ENCODE measurements at regions not wholly inside any gene's neighbourhood (a gene's known extent, or its start where the extent isn't known, plus 50 kb on each side); places are given as distances from the start of the nearest gene placed in this dataset.

DNA sequence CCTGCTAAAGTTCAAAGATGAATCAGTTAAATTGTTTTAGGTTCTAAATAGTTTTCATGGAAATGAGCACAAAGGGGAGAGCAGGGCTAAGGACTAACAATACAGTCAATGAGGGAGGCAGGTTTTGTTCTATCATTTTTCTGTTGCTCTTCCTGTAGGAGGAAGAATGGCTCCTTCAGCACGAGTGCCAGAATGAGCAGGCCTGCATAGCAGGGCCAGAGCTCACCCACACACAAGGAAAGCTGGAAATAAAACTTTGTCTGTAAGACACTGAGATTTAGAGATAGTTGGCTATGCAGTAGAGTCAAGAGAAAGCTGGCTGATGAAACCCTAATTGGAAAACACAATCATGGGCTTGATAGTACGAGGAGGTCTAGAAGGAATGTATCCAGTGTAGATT is 313.3 kb downstream of the MBD2 start:
- no peak for DNase-seq
- Histone ChIP-seq H3K4me3 (no peak overlapping the region), H3K4me1 (no peaks in the 10 kb centered on the region), H3K9me3 (no peaks in the 10 kb centered on the region), H3K36me3 (no peaks in the 10 kb centered on the region), H3K9ac (ENCODE audit: low read depth in 2 of 2, low read length in 2 of 2) (no peak overlapping the region), H3K27me3 (no peaks in the 10 kb centered on the region), H3K27ac (no peak overlapping the region)
- intact Hi-C loops (cut with DNase I): no loop called here
- TF ChIP-seq, protein P1, sequence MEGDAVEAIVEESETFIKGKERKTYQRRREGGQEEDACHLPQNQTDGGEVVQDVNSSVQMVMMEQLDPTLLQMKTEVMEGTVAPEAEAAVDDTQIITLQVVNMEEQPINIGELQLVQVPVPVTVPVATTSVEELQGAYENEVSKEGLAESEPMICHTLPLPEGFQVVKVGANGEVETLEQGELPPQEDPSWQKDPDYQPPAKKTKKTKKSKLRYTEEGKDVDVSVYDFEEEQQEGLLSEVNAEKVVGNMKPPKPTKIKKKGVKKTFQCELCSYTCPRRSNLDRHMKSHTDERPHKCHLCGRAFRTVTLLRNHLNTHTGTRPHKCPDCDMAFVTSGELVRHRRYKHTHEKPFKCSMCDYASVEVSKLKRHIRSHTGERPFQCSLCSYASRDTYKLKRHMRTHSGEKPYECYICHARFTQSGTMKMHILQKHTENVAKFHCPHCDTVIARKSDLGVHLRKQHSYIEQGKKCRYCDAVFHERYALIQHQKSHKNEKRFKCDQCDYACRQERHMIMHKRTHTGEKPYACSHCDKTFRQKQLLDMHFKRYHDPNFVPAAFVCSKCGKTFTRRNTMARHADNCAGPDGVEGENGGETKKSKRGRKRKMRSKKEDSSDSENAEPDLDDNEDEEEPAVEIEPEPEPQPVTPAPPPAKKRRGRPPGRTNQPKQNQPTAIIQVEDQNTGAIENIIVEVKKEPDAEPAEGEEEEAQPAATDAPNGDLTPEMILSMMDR (IDR thresholded peaks at IDR 0.05): no peak

DNA sequence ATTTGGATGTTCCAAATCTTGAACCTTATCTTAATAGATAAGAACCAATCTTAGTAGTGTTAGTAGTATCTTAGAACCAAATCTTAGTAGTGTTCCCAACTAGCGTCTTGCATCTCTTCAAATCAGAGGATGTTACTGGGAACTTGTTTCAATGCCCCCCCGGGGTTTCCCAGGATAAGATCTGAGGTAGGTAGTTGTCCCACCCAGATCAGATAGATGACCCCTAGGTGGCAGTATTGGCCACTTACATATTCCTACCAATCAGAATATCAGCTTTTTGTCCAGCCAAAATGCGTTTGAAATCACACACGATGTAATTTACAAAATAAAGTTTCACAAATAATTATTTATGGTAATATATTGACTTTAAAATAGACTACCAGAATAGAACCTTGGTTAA is 314.8 kb downstream of the MBD2 start:
- intact Hi-C loops (cut with DNase I): no loop called here
- no peak overlapping the region for H3K9ac ChIP-seq (ENCODE audit: low read depth in 2 of 2, low read length in 2 of 2)
- H3K4me1 ChIP-seq: no peaks in the 10 kb centered on the region
- TF ChIP-seq, protein P1 (IDR thresholded peaks at IDR 0.05): no peak
- no peaks in the 10 kb centered on the region for H3K27me3 ChIP-seq
- H3K9me3 ChIP-seq: no peaks in the 10 kb centered on the region
- no peak for DNase-seq
- H3K36me3 ChIP-seq: no peaks in the 10 kb centered on the region
- no peak overlapping the region for H3K27ac ChIP-seq
- no peak overlapping the region for H3K4me3 ChIP-seq

DNA sequence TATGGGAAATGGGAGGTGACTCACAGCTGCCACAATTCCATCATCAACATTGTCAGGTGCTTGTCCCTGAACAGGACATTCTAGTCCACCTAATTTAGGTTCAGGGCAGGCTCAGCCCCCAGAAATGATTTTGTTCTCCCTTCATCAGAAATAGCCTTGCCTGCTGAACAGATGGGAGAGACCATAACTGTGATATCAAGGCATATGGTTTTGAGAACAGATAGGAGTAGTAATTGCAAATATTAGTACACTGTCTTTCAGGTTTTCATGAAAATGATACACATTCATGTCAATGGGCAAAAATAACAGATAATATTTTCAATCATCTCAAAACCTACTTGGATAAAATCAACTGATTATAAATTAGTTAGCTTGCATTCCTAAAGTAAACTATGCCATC is 316.5 kb downstream of the MBD2 start:
- H3K9me3 ChIP-seq: no peaks in the 10 kb centered on the region
- intact Hi-C loops (cut with DNase I): no loop called here
- TF ChIP-seq, protein P1 (IDR thresholded peaks at IDR 0.05): no peak

DNA sequence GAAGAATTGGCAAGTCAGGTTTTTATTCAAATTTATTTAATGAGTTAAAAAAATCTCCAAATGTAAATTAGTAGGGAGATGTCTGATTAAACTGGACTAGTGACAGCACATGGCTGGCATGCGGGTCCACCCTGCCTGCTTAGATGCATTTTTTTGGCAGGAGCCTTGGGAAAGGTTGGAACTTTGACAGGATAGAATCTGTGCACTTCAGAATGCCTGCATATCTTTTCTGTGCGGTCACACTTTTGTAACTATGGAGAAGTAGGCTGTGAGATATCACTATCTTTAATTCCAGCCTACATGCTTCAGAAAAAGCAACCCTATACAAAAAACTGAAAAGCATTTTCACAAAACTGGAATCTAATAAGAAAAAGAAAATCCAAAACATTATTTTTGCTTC is 317.8 kb downstream of the MBD2 start:
- Histone ChIP-seq H3K27me3 (no peaks in the 10 kb centered on the region), H3K9me3 (no peaks in the 10 kb centered on the region), H3K27ac (no peak overlapping the region), H3K9ac (ENCODE audit: low read depth in 2 of 2, low read length in 2 of 2) (no peak overlapping the region), H3K36me3 (no peaks in the 10 kb centered on the region), H3K4me1 (no peaks in the 10 kb centered on the region), H3K4me3 (no peak overlapping the region)
- intact Hi-C loops (cut with DNase I): no loop called here
- DNase-seq: no peak
- TF ChIP-seq, protein P1 (IDR thresholded peaks at IDR 0.05): no peak

More for the DNA sequence above, 316.5 kb downstream of the MBD2 start:
- no peaks in the 10 kb centered on the region for H3K36me3 ChIP-seq
- no peak overlapping the region for H3K27ac ChIP-seq
- H3K4me3 ChIP-seq: no peak overlapping the region
- DNase-seq: no peak
- H3K9ac ChIP-seq (ENCODE audit: low read depth in 2 of 2, low read length in 2 of 2): no peak overlapping the region
- no peaks in the 10 kb centered on the region for H3K27me3 ChIP-seq
- H3K4me1 ChIP-seq: no peaks in the 10 kb centered on the region

DNA sequence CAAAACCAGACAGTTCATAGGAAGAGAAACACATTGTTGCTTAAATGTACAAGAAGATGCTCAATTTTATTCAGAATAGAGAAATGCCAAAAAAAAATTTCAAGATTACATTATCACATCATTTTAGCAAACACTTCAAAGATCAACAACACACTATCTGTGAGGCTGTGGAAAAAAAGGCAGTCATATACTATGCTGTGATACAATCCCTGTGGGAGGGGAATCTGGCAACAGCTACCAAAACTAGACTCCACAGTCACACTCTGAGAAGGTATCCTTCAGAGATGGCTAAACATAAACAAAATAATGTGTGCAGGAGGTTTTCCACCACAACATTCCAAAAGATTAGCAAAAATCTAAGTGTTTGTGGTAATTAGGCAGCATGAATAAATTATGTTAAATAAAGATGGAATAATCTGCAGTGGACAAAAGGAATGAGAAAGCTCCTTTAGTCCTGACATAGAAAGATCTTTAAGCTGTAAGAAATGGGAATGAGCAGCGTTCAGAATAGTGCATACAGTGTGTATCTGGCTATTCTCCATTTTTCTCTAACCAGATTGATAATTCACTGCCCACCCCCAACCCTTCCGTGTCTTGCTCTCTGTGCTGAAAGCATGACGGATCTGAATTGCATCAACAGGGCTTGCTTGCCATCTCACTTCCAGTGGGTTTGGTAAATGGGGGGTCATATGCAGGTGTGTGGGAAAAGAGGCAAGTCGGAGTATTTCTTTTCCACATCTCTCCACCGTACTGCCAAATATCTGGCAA is 329.6 kb downstream of the MBD2 start:
- H3K27me3 ChIP-seq: no peaks in the 10 kb centered on the region
- H3K4me3 ChIP-seq: no peak overlapping the region
- TF ChIP-seq, protein P1 (IDR thresholded peaks at IDR 0.05): no peak
- DNase-seq: no peak
- no peaks in the 10 kb centered on the region for H3K4me1 ChIP-seq
- no peaks in the 10 kb centered on the region for H3K9me3 ChIP-seq
- H3K9ac ChIP-seq (ENCODE audit: low read depth in 2 of 2, low read length in 2 of 2): no peak overlapping the region
- intact Hi-C loops (cut with DNase I): no loop called here
- no peak overlapping the region for H3K27ac ChIP-seq
- no peaks in the 10 kb centered on the region for H3K36me3 ChIP-seq

Data from colonic mucosa (tissue), 4 donors.